Stimulated activated effector memory CD8-positive, alpha-beta T cell treated with anti-CD3 and anti-CD28 coated beads, Interleukin-12 subunit alpha, Interleukin-12 subunit beta, amount 100 ng/mL, for 72 hours (primary cell): ENCODE measurements at regions not wholly inside any gene's neighbourhood (a gene's known extent, or its start where the extent isn't known, plus 50 kb on each side); places are given as distances from the start of the nearest gene placed in this dataset.
"Not testable (repeated sequence)": the region's sequence is repeated elsewhere in the genome, so short reads cannot be mapped to it uniquely, and the experiment has no call there.

Experiments used
- ATAC-seq: fragments of 150-1000 bp; cut with Tn5 transposase; 2 replicates; pipeline ENCODE4 v1.10.0; 2021
- DNase-seq, 2 donors: peaks; one replicate each; pipeline ENCODE4 v3.0.0; 2021 to 2022; ENCODE audit warnings: low spot score in 2 of 2
- H3K27ac Mint-ChIP-seq: one replicate; pipeline ENCODE4 v1.8.0; 2022; ENCODE audit warnings: mild to moderate bottlenecking, mixed read lengths
- H3K36me3 Mint-ChIP-seq: one replicate; pipeline ENCODE4 v1.8.0; 2022; ENCODE audit warnings: mild to moderate bottlenecking, mixed read lengths
- H3K4me1 Mint-ChIP-seq: one replicate; pipeline ENCODE4 v1.8.0; 2022; ENCODE audit warnings: mixed read lengths
- H3K4me3 Mint-ChIP-seq: one replicate; pipeline ENCODE4 v1.8.0; 2022; ENCODE audit warnings: mild to moderate bottlenecking, mixed read lengths
- H3K9me3 Mint-ChIP-seq: one replicate; pipeline ENCODE4 v1.8.0; 2022; ENCODE audit warnings: mixed read lengths

DNA sequence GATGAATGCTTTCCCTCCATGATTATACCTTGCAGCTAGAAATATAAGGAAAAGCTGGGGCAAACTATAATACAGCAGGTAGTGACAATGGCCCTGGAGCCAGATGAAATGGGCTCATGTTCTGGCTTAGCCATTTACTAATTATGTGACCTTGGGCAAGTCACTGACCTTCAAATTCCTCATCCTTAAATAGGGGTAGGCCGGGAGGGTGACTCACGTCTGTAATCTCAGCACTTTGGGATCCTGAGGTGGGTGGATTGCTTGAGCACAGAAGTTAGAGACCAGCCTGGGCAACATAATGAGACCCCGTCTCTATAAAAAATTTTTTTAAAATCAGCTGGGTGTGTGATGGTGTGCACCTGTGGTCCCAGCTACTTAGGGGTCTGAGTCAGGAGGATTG lies 155.4 kb downstream of the C12orf75 start:
- Mint-ChIP-seq H3K27ac (no peak overlapping the region), H3K9me3 (no peaks in the 10 kb centered on the region), H3K4me1 (no peaks in the 10 kb centered on the region), H3K4me3 (no peak overlapping the region), H3K36me3 (no peaks in the 10 kb centered on the region)
- DNase-seq: no peak
- ATAC-seq: no peak

DNA sequence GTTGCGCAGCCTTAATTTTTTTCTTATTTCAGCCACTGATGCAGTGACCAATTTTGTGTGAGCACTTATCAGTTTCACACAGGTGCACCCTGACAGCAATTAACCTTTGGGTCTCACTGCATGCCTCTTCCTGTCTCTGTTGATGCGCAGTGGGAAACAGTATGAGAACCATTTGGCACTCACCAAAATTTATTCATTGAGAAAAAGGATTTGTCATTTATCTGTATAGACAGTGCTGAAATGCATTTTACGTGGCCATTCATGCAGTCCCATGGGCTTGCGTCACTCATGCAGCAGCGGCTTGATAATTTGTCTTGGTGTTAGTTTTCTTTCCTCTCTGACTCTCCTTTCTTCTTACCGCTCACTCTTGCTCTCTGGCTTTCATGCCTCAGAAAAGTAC lies 157.5 kb downstream of the C12orf75 start:
- H3K27ac Mint-ChIP-seq: no peak overlapping the region
- H3K9me3 Mint-ChIP-seq: no peaks in the 10 kb centered on the region
- no peaks in the 10 kb centered on the region for H3K36me3 Mint-ChIP-seq
- no peak overlapping the region for H3K4me3 Mint-ChIP-seq
- DNase-seq (no peak), ATAC-seq (no peak)
- H3K4me1 Mint-ChIP-seq: no peaks in the 10 kb centered on the region

DNA sequence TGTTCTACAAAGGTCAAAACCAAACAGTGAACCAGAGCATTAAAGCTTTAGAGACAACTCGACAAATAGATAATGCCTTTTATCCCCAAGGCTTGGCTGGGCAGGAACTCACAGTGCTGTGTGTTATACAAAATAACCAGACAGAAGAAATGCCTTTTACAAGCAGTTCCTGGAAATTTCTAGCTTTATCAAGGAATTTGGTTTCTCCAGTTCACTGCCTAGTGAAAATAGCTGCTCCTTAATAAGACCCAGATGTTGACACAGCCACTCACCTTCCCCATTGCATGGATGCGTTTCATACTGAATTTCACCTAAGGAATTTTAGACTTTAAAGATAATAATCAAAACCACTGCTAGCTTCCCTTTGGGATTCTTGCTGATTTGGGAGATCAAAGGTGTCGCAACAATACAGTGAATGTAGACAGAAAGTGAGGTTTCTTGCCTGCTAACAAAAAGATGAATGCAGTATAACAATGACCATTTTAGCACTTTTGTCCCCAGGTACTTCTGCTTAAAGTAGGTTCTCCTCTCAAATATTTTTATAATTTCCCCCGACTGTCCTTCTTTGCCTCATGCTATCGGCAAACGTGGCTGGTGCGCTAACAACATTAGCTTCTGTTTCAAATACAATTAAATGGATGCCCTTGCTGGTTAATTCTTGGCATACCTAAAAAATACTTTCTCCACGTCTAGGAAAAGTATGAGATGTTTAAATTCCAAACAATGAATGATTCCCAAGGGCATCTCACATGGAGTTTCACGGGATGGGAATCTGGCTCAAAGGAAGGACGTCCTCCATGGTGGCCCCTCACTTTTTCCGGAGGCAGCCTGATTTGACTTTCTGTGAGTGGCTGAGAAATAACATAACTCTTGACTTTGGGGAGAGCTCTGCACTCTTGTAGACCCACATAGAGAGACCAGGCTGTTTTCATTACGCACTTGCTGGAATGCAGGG lies 162.4 kb downstream of the C12orf75 start:
- H3K4me3 Mint-ChIP-seq: no peak overlapping the region
- H3K9me3 Mint-ChIP-seq: peaks cover 5% of the 10 kb centered on the region
- no peaks in the 10 kb centered on the region for H3K4me1 Mint-ChIP-seq
- H3K36me3 Mint-ChIP-seq: no peaks in the 10 kb centered on the region
- no peak overlapping the region for H3K27ac Mint-ChIP-seq
- DNase-seq: no peak
- ATAC-seq: no peak

DNA sequence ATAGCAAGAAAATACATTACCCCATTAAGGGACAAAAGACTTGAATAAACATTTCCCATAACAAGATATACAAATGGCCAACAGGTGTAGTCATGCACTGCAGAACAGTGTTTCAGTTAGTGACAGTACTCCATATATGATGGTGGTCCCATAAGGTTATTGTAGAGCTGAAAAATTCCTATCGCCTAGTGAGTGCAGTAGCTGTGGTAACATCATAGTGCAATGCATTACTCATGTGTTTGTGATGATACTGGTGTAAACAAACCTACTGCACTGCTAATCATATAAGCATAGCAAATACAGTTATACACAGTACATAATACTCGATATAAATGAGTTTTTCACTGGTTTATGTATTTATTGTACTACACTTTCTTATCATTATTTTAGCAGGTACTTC lies 168.7 kb downstream of the C12orf75 start:
- Mint-ChIP-seq H3K9me3 (peaks cover 5% of the 10 kb centered on the region), H3K4me1 (no peaks in the 10 kb centered on the region), H3K27ac (no peak overlapping the region), H3K4me3 (no peak overlapping the region), H3K36me3 (no peaks in the 10 kb centered on the region)
- ATAC-seq (no peak), DNase-seq (no peak)

- H3K4me1 Mint-ChIP-seq, H3K9me3 Mint-ChIP-seq, DNase-seq, H3K4me3 Mint-ChIP-seq, H3K27ac Mint-ChIP-seq, ATAC-seq, H3K36me3 Mint-ChIP-seq: not testable (repeated sequence)
Observed at GRCh38 chr12:105500676-105501075, 170.2 kb downstream of the C12orf75 start.

DNA sequence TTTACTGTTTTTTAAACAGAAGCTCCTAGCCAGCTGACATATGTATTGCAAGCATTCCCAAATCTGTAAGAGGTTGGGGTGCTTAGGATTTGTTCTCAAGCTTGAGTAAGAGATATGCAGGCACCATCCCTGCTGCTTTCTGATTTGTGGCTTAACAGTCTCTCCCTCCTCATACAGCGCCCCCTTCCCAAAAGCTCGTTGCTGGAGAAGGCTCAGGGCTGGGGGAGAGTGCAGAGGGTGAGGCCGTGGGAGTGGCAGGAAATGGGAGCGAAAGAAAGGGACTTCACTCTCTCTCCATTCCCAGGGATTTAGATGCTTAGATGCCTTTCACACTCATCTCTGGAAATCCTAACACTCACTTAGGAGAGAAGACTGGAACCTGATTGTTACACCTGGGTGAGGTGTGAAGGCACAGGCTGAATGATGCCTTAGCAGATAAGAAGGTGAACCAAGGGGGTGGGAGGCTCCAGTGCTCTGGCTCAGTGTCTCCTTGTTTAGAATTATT lies 172.0 kb downstream of the C12orf75 start:
- no peak overlapping the region for H3K27ac Mint-ChIP-seq
- H3K36me3 Mint-ChIP-seq: no peaks in the 10 kb centered on the region
- no peaks in the 10 kb centered on the region for H3K9me3 Mint-ChIP-seq
- DNase-seq: no peak
- H3K4me3 Mint-ChIP-seq: no peak overlapping the region
- no peak for ATAC-seq
- no peaks in the 10 kb centered on the region for H3K4me1 Mint-ChIP-seq

DNA sequence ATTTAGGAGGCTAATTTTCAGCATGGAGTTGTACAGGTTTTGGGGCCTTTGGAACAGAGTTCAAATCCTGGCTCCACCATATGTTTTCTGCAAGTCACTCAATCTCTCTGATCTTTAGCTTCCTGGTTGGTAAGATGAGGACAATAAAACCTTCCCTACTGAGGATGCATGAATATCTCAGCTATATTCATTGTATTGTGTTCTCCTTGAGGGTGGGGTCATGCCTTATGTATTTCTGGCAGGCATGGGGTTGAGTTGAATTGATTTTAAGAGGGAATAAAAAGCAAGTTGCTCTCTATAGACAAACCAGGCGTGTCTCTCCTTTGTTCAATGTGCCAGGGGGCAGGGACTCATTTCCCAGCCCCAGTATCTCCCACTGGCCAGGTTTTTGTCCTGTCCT lies 173.1 kb downstream of the C12orf75 start:
- ATAC-seq (no peak), DNase-seq (no peak)
- Mint-ChIP-seq H3K9me3 (no peaks in the 10 kb centered on the region), H3K36me3 (no peaks in the 10 kb centered on the region), H3K4me1 (no peaks in the 10 kb centered on the region), H3K4me3 (no peak overlapping the region), H3K27ac (no peak overlapping the region)

- DNase-seq: no peak
- no peaks in the 10 kb centered on the region for H3K4me1 Mint-ChIP-seq
- ATAC-seq: no peak
- no peak overlapping the region for H3K4me3 Mint-ChIP-seq
- H3K36me3 Mint-ChIP-seq: no peaks in the 10 kb centered on the region
- no peak overlapping the region for H3K27ac Mint-ChIP-seq
- no peaks in the 10 kb centered on the region for H3K9me3 Mint-ChIP-seq
Observed at GRCh38 chr12:105504286-105504685, 173.8 kb downstream of the C12orf75 start.

DNA sequence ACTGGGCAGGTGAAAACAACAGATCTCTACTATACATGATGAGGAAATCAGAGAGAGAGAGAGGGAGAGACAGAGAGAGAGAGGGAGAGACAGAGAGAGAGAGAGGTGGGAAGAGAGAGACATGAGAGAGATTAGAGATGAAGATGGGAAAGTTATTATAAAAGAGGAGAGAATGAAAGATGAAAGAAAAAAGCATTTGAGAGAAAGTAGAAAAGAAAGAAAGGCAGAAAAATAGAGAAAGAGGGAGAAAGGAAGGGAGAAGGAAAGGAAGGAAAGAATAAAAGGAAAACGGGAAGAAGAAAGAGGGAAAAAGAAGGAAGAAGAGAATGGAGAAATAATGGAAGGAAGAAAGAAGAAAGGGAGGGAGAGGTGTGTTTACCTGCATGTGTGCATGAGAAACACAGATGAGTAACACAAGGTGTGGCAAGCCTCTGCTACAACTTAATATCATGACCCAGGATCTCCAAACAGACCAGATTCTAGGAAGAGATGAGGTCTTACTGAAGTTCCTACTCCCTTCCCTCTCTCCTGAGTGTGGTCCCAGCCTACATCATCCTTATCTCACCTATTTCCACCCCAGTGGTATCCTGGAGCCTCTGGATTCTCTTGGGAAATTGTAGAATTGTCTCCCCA lies 176.3 kb downstream of the C12orf75 start:
- Mint-ChIP-seq H3K4me1 (no peaks in the 10 kb centered on the region), H3K36me3 (no peaks in the 10 kb centered on the region), H3K27ac (no peak overlapping the region), H3K4me3 (no peak overlapping the region), H3K9me3 (no peaks in the 10 kb centered on the region)
- ATAC-seq (no peak), DNase-seq (no peak)

DNA sequence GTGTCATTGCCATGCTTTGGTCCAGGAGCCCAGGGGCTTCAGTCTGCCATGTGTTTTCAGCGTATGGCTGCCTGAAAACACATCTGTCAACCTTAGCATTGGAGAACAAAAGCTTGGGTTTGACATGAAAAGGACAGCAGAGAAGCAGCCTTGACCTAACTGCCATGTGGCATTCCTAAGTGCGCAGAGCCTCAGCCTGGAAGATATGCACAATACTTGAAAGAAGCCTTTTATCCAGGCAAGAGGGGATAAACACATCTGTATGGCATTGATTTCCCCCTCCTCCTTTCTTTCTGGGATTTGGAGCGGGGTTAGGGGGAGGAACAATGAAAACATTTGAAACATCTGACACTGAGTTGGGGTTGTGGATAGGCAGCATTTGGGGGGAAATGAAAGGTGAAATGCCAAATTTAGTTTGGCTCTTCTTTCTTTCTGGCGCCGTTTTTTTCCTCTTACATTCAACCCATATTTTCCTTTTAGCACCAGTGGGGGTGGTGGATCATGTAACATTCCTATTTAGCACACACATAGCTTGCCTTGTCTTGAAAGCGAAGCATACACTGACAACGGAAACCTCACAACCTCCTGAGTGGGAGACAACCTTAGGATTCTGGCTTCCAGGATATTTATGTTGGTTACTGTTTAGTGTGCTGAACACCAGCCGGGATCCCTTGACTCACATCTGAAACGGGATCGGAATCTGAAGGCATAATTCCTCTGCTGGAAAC lies 177.0 kb downstream of the C12orf75 start:
- H3K4me1 Mint-ChIP-seq: no peaks in the 10 kb centered on the region
- H3K36me3 Mint-ChIP-seq: no peaks in the 10 kb centered on the region
- H3K27ac Mint-ChIP-seq: no peak overlapping the region
- ATAC-seq (no peak), DNase-seq (no peak)
- no peaks in the 10 kb centered on the region for H3K9me3 Mint-ChIP-seq
- H3K4me3 Mint-ChIP-seq: no peak overlapping the region

GRCh38 chr12:105508096-105508495 lies 177.6 kb downstream of the C12orf75 start:
- H3K27ac Mint-ChIP-seq: no peak overlapping the region
- DNase-seq (no peak), ATAC-seq (no peak)
- H3K36me3 Mint-ChIP-seq: no peaks in the 10 kb centered on the region
- no peaks in the 10 kb centered on the region for H3K9me3 Mint-ChIP-seq
- no peak overlapping the region for H3K4me3 Mint-ChIP-seq
- no peaks in the 10 kb centered on the region for H3K4me1 Mint-ChIP-seq

- no peak overlapping the region for H3K27ac Mint-ChIP-seq
- DNase-seq: no peak
- H3K36me3 Mint-ChIP-seq: no peaks in the 10 kb centered on the region
- H3K4me1 Mint-ChIP-seq: no peaks in the 10 kb centered on the region
- H3K9me3 Mint-ChIP-seq: no peaks in the 10 kb centered on the region
- ATAC-seq: no peak
- no peak overlapping the region for H3K4me3 Mint-ChIP-seq
Observed at GRCh38 chr12:105510526-105510925, 180.0 kb downstream of the C12orf75 start.

DNA sequence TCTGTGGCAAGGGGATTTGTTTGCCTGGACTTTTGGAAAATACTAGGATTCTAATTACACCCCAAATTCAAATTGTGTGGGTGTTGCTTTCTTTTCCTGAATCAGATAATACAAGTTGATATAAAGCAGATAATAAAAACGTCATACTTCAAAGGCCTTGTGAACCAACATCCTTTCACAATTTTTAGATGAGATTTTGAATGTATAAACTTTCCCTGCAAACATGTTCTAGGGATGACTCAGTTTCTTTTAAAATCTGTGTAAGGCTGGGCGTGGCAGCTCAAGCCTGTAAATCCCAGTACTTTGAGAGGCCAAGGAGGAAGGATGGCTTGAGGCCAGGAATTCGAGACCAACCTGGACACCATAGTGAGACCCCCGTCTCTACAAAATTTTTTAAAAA lies 182.4 kb downstream of the C12orf75 start:
- DNase-seq, H3K36me3 Mint-ChIP-seq, H3K4me1 Mint-ChIP-seq, H3K27ac Mint-ChIP-seq, ATAC-seq, H3K4me3 Mint-ChIP-seq, H3K9me3 Mint-ChIP-seq: not testable (repeated sequence)

GRCh38 chr12:105522166-105522825 lies 191.8 kb downstream of the C12orf75 start:
- no peak for ATAC-seq
- no peak for DNase-seq

More at GRCh38 chr12:105522166-105522825, 191.8 kb downstream of the C12orf75 start:
- Mint-ChIP-seq H3K9me3 (no peaks in the 10 kb centered on the region), H3K27ac (no peak overlapping the region), H3K4me3 (no peak overlapping the region), H3K36me3 (no peaks in the 10 kb centered on the region), H3K4me1 (no peaks in the 10 kb centered on the region)
